ENCODE measurements at regions not wholly inside any gene's neighbourhood (a gene's known extent, or its start where the extent isn't known, plus 50 kb on each side); places are given as distances from the start of the nearest gene placed in this dataset.

DNA sequence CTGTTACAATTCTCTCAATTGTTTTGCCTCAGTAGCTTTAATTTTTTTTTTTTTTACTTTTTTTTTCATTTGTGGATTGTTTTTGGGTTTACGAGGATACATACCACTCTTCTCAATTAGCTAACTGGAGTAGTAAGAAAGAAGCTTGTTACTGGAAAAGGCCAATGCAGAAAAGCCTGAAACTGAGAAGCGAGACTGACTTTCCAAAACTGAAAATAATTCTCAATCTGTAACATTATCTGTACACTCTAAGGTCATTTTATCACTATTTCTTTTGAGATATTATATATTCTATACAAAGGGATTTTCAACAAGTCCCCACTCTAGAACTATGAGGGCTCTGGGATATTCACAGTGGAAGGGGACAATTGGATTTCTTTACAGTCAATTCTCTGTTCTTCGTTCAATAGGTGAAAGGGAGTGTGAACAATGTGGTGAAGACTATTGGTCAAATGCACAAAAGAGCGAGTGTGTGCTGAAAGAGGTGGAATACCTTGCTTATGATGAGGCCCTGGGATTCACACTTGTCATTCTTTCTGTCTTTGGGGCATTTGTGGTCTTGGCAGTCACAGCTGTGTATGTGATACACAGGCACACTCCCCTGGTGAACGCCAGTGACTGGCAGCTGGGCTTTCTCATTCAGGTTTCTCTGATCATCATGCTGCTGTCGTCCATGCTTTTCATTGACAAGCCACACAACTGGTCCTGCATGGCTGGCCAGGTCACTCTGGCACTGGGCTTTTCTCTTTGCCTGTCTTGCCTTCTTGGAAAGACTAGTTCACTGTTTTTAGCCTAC is 83.9 kb upstream of the KCNAB1 start:
- TF ChIP-seq, protein P1, sequence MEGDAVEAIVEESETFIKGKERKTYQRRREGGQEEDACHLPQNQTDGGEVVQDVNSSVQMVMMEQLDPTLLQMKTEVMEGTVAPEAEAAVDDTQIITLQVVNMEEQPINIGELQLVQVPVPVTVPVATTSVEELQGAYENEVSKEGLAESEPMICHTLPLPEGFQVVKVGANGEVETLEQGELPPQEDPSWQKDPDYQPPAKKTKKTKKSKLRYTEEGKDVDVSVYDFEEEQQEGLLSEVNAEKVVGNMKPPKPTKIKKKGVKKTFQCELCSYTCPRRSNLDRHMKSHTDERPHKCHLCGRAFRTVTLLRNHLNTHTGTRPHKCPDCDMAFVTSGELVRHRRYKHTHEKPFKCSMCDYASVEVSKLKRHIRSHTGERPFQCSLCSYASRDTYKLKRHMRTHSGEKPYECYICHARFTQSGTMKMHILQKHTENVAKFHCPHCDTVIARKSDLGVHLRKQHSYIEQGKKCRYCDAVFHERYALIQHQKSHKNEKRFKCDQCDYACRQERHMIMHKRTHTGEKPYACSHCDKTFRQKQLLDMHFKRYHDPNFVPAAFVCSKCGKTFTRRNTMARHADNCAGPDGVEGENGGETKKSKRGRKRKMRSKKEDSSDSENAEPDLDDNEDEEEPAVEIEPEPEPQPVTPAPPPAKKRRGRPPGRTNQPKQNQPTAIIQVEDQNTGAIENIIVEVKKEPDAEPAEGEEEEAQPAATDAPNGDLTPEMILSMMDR (IDR thresholded peaks at IDR 0.05; ENCODE audit: extremely low read depth in 1 of 2, insufficient read depth in 1 of 2, low read depth in 1 of 2, low read length in 2 of 2): no peak
- TF ChIP-seq EZH2 (IDR thresholded peaks at IDR 0.05; ENCODE audit: borderline replicate concordance, low read depth, low read length, severe bottlenecking) (no peak), POLR2AphosphoS5 (IDR thresholded peaks at IDR 0.05; ENCODE audit: insufficient read depth, low read depth, low read length) (no peak), POLR2A (IDR thresholded peaks at IDR 0.05; ENCODE audit: low read depth, low read length) (no peak), MYC (IDR thresholded peaks at IDR 0.05; ENCODE audit: low read depth, low read length) (no peak), FOS (IDR thresholded peaks at IDR 0.05; ENCODE audit: borderline replicate concordance, insufficient read depth, low read length) (no peak), GATA2 (IDR thresholded peaks at IDR 0.05; ENCODE audit: insufficient read depth, insufficient read length, low read depth, low read length) (no peak)
- TF ChIP-seq, protein P2, sequence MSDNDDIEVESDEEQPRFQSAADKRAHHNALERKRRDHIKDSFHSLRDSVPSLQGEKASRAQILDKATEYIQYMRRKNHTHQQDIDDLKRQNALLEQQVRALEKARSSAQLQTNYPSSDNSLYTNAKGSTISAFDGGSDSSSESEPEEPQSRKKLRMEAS (IDR thresholded peaks at IDR 0.05; ENCODE audit: insufficient read depth, insufficient read length): no peak

All from endothelial cell of umbilical vein (primary cell).